ENCODE measurements at regions not wholly inside any gene's neighbourhood (a gene's known extent, or its start where the extent isn't known, plus 50 kb on each side); places are given as distances from the start of the nearest gene placed in this dataset.

GRCh38 chr3:150194513-150194912, 213.6 kb upstream of the TSC22D2 start:
- TF ChIP-seq POLR2A (IDR thresholded peaks at IDR 0.05; ENCODE audit: low read depth, low read length) (no peak), POLR2AphosphoS5 (IDR thresholded peaks at IDR 0.05; ENCODE audit: low read depth, low read length) (no peak), TAF1 (IDR thresholded peaks at IDR 0.05; ENCODE audit: borderline replicate concordance, low read depth, low read length) (no peak)

Data from GM12892 (cell line).